ENCODE measurements at regions not wholly inside any gene's neighbourhood (a gene's known extent, or its start where the extent isn't known, plus 50 kb on each side); places are given as distances from the start of the nearest gene placed in this dataset.
"Not testable (repeated sequence)": the region's sequence is repeated elsewhere in the genome, so short reads cannot be mapped to it uniquely, and the experiment has no call there.

DNA sequence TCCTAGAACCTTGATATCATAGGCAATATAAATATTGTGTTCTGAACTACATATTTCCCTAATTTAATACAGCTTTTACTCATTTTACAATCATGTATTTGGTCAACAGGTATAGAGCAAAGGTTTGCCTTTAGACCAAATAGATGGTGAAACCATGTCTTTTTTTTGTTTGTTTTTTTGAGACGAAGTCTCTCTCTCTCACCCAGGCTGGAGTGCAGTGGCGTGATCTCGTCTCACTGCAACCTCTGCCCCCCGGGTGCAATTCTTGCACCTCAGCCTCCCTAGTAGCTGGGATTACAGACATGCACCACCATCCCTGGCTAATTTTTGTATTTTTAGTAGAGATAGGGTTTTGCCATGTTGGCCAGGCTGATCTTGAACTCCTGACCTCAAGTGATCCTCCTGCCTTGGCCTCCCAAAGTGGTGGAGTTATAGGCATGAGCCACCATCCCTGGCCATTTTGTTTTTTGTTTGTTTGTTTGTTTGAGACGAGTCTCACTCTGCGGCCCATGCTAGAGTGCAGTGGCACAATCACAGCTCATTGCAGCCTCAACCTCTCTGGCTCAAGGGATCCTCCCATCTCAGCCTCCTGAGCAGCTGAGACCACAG is 243.7 kb upstream of the FOXN3 start:
- DNase-seq = not testable (repeated sequence)

DNA sequence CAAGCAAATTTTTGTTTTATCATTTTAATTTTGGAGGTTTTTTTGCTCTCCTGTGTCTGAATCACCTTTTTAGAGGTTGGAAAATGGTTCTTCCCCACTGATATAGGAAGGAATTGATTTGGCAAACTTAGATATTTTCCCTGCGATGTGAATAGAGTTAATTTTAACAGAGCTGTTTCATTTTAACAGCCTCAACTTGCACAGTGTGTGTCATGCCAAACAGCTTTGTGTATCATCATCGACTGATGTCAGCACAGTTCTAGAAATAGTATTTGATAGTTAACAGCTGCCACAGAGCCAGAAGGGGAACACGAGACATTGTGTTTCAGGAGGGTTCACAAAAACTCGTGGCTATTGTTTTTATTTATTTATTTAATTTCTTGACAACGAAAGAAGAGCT is 243.1 kb upstream of the FOXN3 start:
- peak in 1 of 2 donors; percentile 36 for DNase-seq

DNA sequence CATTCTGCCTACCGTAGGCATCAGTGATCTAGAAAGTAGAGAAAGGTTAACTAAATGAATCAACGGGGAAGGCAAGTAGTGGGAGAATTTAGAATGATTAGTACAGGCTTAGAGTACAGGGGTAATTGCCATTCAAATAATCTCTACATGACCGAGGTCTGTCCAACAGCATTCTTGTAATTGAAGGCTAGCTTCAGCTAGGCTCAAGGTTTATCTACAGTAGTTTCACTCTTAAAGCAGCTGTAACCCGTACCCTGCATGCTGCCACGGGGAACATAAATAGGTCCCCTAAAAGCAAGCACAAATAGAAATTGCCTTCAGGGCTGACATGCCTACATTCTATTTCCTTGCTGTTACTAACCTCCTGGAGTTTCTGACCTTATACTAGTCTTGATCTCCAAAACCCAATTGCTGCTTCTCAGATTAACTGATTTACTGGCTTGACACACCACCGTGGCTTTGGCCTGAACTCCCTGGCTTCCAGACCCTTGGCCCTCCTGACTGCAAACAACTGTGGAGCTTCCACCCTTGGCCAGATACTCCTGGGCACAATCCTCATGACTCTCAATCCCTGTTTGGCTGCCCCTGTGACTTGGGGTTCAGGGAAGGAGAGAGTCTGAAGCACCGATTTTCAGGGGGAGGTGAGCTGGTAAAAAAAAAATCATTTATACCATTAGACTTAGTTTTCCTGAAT is 242.1 kb upstream of the FOXN3 start:
- DNase-seq = no peak

DNA sequence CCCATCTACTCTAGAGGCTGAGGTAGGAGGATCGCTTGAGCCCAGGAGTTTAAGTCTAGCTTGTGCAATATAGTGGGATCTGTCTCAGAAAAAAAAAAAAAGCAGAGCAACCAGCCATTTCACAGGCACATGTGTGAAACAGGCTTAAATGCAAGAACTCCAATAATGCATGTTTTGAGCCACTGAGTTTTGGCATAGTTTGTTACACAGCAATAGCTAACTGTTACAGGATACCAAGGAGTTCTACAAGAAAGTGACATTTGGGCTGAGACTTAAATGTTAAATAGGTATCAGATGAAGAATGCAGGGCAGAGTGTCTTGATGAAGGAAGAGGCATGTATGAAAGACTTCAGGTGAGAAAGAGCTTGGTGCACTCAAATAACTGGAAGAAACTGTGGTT is 240.0 kb upstream of the FOXN3 start:
- DNase-seq = no peak

DNA sequence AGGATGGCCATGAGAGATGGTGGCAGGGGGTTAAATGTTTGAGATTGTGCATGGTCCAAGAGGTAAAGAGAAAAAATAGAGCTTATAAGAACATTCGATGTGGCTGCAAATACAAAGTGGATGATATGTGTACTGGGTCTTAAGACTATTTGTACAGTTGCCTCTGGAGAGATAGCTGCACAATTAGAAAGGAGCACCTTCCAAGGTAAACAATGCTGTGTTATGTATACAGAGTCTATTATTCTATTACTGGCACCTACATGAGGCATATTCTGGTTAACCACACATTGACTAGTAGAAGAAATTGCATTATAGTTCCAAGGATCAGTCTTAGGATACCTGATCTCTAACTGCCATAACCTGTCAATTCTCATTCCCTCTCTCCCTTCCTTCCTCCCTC is 238.0 kb upstream of the FOXN3 start:
- DNase-seq = no peak

DNA sequence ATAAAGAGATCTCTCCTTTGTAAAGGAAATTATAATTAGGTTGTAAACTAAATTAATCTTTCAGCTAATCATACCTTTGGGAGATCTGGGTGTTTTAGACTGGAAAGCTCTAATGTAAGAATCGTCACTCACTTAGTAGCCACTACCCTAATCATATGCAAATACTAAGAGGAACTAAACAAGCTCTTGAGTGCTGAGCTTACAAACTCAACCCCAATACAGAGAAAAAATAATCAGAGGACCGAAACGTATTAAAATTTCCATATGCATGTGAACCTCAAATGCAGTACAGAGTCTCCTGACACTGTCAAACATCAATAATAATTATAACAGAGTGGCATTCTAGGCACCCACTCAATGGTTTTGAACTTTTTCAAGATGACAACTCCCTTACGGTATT is 235.3 kb upstream of the FOXN3 start:
- DNase-seq = no peak

DNA sequence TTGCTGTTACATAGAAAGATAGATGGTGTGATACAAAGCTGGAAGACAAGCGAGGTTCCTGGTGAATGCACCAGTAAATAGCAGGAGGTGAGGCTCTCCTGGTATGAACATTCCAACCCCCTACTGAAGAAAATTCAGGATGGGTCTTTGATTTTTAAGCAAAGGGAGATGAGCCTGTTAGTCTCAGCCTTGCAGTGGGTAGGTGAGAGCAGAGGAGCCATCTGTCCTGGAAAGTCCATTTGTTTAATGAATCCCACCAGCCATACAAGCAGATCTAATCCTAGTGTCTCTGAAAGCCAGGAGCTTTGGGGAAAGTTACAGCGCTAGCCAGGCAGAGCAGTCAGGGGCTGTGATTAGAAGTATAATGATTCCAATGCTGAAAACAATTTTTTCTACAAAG is 234.8 kb upstream of the FOXN3 start:
- DNase-seq = no peak

DNA sequence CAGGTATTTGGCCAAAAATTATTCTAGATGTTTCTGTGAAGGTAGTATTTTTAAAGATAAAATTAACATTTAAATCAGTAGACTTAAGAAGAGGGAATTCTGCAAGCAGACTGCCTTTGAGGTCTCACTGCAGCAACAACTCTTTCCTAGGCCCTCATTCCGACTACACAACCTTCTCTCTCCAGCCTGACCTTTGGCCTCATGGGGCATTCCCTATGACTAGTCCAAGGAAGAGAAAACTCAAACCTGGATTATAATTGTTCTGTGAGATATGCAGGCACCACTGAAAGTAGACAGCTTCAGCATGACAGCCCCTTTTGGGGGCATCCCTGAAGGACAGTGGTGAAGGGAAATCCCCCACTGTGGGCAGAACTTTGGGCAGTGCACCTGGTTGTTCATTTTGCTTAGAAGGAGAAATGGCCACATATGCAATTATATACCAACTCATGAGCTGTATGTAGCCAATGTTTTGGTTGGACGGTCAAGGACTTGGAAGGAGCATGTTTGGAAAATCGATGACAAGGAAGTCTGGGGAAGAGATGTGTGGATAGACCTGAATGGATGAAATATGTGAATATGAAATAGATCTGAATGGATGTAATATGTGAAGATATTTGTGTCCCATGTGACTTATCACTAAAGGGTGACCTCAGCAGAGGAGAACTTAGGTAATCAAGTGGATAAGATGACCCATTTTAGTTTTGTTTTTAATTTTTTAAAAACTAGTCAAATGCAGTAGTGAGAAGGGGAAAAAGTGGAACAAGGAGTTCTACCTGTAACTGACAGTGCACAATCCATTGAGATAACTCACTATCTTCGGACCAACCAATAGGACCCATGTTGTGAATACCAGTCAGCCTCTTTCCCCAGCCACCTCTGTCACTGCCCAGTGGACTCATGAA is 233.3 kb upstream of the FOXN3 start:
- DNase-seq = no peak

DNA sequence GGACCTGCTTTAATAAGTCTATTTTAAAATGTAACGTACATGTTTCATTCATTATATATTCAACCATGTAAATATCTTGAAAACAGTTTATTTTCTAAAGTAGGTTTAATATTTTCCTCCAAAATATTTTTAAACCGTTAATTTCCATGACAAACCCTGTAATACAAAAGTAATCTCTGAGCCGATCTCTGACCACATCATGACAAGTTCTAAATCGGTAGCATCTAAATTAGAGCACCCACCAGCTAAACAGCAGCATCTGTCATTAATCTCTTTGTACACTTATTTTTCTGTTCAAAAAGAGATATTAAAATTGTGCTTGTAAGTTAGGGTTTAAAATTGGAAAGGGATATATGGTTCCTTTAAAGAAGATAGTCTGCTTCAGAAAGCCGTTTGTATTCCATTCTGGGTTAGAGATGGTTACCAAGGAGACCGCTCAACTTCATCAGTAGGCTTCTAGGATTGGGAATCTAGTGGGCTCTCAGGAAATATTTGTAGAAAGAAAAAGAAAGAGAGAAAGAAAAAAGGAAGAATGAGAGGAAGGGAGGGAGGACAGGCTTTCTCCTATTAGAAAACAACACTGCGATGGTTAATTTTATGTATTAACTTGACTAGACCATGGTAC is 232.5 kb upstream of the FOXN3 start:
- no peak for DNase-seq

DNA sequence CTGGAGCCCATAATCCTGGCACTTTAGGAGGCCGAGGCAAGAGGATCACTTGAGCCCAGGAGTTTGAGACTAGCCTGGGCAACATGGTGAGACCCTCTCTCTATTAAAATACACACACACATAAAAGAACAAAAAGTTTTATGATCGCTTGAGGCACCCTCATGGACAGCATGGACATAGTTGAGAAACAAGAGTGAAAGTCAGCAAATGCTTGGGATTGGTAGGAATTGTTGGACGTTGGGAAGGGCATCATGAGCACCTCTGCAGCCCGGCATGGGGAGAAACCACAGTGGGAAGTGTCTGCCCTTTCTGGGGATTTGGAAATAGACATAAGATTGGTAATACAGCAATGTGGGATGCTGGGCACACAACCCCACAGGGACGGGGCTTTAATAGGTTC is 231.9 kb upstream of the FOXN3 start:
- DNase-seq = no peak

DNA sequence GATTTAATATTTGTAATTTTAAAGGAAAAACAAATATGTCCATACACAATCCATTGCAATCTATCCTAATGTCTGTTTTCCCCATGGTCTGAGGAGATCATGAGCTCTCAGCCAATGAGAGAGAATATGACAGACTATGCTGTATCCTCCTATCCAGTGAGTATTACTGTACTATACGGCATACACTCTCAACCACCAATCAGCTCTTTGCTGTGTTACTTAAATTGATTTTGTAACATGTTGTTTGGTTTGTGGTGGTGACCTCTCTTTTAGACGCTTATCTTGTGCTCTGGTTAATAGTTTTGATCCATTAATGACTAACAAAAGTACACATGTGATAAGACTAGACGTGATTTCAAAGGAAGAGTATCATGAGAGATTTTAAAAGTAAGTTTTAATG is 231.5 kb upstream of the FOXN3 start:
- DNase-seq = no peak

DNA sequence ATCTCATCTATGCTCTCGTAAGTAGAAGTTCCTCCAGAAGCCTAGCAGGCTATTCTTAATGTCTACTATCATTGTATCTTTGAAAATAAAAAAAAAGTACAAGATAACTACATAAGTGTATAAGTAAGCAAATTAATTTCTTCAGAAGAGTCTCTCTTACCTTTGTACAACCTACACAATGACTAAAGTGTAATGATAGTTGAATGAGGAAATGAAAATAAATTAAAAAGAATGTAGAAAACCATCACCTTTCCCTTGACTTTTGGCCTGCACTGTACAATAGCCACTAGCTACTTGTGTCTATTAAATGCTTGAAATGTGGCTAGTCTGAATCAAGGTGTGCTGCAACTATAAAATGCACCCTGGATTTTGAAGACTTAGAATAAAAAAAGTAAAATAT is 229.9 kb upstream of the FOXN3 start:
- no peak for DNase-seq

DNA sequence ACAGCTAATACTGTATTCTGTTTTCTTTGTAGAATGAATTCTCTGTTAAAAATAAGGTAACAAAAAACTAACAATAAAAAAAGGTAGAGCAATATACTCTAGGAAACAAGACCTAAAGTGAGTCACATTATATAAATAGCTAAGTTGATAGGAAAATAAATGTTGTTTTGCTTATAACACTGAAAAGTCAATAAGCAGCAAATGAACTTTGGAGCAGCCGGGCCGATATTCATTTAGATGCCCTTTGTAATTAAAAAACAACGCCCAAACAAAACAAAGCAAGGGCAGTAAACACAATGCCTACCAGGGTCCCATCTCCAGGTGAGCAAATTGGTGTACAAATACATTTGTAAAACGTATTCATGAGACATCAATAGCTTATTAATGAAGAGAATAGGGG is 227.6 kb upstream of the FOXN3 start:
- no peak for DNase-seq

DNA sequence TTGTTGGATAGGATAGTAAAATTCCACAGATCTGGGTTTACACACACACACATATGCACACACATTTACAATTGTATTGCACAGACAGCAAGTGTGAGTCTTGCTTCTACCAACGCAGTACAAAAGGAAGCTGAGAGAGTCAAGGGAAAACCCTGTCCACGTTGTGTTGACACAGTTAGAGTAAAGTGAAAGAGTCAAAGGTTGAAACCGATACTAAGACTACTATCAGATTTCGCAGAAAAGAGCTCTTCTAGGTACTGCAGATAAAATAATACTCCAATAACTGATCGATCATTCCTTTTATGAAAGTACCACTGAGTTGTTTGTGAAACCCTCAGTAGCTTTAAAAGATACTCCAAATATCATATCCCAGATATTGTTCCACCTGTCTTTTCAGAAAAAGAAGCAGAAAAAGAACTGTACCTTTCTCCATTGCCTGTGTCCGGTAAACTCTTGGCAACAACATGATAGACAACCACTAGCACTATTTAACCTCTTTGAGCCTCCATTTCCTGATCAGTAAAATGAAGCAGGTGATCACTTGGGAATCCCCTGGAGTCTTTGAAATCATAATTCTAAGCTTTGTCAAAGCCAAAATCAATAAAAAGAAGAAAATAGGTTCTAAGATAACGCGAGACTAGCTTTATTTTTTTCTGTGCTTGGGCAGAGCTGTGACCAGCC is 224.6 kb upstream of the FOXN3 start:
- DNase-seq = no peak

DNA sequence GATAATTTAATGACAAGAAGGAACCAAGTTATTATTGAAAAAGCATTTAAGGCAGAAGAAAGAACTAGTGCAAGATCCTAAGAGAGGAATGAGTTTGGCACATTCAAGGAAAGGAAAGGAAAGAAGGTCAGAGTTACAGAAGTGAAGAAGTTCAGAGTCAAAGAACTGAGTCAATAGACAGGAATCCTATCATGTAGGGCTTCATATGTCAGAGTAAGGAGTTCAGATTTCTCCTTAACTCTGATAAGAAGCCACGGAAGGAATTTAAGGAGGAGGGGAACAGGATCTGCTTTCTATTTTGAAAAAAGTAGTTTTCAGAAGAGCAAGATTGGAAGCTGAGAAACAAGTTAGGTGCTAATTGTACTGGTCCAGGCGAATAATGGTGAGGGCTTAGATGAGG is 223.1 kb upstream of the FOXN3 start:
- no peak for DNase-seq

DNA sequence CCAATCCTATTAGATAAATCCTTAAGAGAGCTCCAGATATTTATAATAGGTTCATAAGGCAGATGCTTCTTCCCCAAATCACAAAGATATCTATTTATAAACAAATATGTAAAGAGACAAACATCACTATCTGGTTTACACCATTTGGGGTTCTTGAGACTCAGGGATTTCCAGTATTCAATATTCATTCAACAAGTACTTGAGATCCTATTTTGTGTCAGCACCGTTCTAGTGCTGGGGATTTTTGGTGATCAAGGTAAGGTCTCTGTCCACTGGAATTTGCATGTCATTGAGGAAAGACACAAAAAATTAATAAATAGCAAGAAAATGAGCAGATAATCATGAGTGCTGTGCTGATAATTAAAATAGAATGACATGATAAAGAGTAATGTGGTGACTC is 222.7 kb upstream of the FOXN3 start:
- no peak for DNase-seq

DNA sequence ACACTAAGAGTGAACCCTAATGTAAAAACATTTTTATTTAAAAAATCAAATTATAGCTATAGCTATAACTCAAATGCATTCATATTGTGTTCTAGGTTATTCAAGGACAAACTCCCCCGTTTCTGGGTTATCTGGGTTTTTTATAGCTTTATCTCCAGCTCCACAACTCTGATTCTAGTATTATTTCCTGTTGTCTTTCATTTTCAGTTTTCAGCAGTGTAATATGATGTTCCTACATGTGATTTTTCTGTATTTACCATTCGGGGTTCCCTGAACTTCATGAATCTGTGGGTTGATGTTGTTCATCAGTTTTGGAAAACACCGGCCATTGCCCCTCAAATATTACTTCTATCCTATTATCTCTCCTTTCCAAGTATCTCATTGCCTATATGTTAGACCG is 221.9 kb upstream of the FOXN3 start:
- DNase-seq = no peak

DNA sequence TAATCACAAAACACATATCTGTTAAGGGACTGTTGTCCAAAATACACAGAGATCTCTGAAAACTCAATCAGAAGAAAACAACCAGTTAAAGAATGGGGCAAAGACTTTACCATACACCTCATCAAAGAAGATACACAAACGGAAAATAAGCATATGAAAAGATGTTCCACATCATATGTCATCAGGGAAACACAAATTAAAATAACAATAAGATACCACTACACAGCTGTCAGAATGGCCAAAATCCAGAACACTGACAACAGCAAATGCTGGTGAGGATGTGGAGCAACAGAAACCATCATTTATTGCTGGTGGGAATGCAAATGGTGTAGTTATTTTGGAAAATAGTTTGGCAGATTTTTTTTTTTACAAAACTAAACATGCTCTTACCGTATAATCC is 220.5 kb upstream of the FOXN3 start:
- DNase-seq = peak in 1 of 2 donors; percentile 18

DNA sequence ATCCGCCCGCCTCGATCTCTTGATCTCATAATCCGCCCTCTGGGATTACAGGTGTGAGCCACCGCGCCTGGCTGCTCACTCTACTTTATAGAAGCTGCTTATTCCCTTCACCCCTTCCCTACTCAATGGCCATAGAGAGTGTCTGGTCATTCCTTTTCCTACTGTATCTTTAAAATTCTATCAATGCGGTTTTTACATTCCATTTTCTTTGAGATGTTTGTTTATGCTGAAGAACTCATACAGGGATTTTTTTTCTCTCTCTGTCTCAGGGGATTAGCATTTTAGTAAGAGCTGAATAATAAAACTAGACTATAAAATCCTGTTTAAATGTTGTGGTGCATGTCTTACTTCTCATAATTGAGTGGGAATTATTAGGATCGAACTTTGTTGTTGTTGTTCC is 218.6 kb upstream of the FOXN3 start:
- no peak for DNase-seq

DNA sequence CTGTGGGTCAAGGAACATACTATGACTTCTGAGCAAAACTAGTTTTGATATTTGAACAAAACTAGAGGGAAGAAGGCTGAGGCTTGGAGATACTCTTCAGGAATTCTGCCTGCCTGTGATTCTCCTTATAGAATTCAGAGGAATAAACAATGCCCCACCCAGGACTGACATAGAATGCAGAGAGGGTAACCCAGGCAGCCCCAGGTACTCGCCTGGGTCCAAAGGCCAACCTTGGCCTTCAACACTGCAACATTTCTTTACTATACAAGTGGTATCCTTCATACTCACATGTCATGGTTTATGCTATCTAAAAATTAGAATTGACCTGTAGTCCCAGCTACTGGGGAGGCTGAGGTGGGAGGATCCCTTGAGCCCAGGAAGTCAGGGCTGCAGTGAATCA is 217.0 kb upstream of the FOXN3 start:
- DNase-seq = no peak

DNA sequence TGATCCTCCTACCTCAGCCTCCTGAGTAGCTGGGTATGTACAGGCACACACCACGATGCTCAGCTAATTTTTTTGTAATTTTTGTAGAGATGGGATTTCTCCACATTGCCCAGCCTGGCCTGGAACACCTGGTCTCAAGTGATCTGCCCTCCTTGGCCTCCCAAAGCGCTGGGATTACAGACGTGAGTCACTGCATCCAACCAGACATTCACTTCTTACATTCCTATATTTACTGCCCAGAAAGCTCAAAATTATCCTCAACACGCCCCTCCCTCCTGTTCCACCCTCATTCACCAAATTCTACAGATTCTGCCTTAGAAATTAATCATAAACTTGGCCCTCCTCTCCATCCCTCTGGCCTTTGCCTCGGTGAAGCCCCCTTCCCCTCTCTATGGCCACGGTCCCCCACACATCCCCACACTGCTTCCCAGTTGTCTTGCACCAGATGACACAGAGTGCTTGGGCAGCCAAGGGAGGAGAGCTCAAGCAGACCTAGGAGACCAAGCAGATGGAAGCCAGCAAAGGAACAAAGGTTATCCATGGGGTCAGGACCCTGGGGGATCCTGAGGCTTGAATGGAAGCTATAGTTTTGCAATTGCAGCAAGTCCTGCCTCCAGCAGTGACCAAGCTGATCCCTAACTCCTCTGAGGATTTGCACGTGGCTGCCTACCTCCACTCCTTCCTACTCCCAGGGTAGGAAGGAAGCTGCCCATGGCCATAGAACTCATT is 213.2 kb upstream of the FOXN3 start:
- DNase-seq = no peak

All from right lung (tissue), 2 donors.